GM23248 (cell line): ENCODE measurements at regions not wholly inside any gene's neighbourhood (a gene's known extent, or its start where the extent isn't known, plus 50 kb on each side); places are given as distances from the start of the nearest gene placed in this dataset.

ENCODE experiments used
- EZH2 ChIP-seq: fragments of 200-600 bp; sonication (generic); IDR thresholded peaks from 2 replicates; pipeline ENCODE4 v1.6.1; 2018; ENCODE audit warnings: antibody characterized with exemption, mild to moderate bottlenecking; ENCODE audit not compliant: insufficient read depth, poor library complexity, severe bottlenecking
- EZH2phosphoT487 ChIP-seq: fragments of 200-600 bp; sonication (generic); IDR thresholded peaks from 2 replicates; pipeline ENCODE4 v1.6.1; 2018; ENCODE audit warnings: antibody characterized with exemption, moderate library complexity, mild to moderate bottlenecking, low read depth; ENCODE audit not compliant: insufficient read depth

DNA sequence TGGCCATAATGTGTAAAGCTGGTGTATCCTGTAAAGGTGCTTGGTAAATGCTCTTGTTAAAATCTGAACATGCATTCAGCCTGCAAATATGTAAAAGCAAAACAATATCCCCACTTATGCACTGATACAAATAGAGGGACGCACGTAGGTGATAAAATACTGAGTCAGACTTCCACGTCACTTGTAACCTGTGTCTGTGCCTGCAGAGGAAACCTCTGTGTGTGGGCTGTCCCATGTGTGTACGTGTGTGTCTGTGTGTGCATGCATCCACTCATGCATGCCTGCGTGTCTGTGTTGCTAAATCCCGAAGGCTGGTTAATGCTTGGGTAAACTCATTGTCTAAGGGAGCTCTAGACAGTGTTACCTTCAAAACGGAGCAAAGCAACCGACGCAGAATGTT, 68.9 kb downstream of the KLF6 start:
- no peak for TF ChIP-seq EZH2
- no peak for TF ChIP-seq EZH2phosphoT487
